Suprapubic skin (tissue), 4 donors: ENCODE measurements at regions not wholly inside any gene's neighbourhood (a gene's known extent, or its start where the extent isn't known, plus 50 kb on each side); places are given as distances from the start of the nearest gene placed in this dataset.

Source experiments
- CTCF ChIP-seq, 2 donors: fragments of 200-600 bp in 1 of 2; fragments of 450-650 bp in 1 of 2; sonication (generic) in 1 of 2; IDR thresholded peaks; one replicate each; pipeline ENCODE4 v1.5.1; 2016 to 2019; ENCODE audit warnings: antibody characterized with exemption in 2 of 2, mild to moderate bottlenecking in 1 of 2, moderate library complexity in 1 of 2
- EP300 ChIP-seq: sonication (generic); formaldehyde crosslinking; IDR thresholded peaks from one replicate; pipeline ENCODE4 v1.6.1; 2017; ENCODE audit warnings: antibody characterized with exemption
- POLR2A ChIP-seq, 2 donors: fragments of 450-650 bp; IDR thresholded peaks; one replicate each; pipeline ENCODE4 v1.6.1; 2017; ENCODE audit warnings: antibody characterized with exemption in 2 of 2, mild to moderate bottlenecking in 2 of 2, moderate library complexity in 2 of 2
- POLR2AphosphoS5 ChIP-seq, 3 donors: sonication (generic); formaldehyde crosslinking; IDR thresholded peaks; one replicate each; pipeline ENCODE4 v1.6.1; 2017; ENCODE audit warnings: antibody characterized with exemption in 3 of 3

- TF ChIP-seq CTCF (IDR thresholded peaks at IDR 0.05) (no peak), POLR2AphosphoS5 (IDR thresholded peaks at IDR 0.05) (no peak), POLR2A (IDR thresholded peaks at IDR 0.05) (no peak), EP300 (no peak)
These were observed 335.5 kb downstream of the FOXL1 start for GRCh38 chr16:86913886-86914285.
